ENCODE measurements at regions not wholly inside any gene's neighbourhood (a gene's known extent, or its start where the extent isn't known, plus 50 kb on each side); places are given as distances from the start of the nearest gene placed in this dataset.

- peaks cover 0 to 2% of the 10 kb centered on the region in 2 donors for H3K4me1 ChIP-seq
- H3K27me3 ChIP-seq, result no peaks in the 10 kb centered on the region
- H3K9me3 ChIP-seq, result no peaks in the 10 kb centered on the region
- intact Hi-C loops (cut with DNase I), result no loop called here
- no peak overlapping the region for H3K4me3 ChIP-seq
- H3K27ac ChIP-seq, result no peak overlapping the region
- H3K36me3 ChIP-seq, result no peaks in the 10 kb centered on the region
- no peak for TF ChIP-seq CTCF (IDR thresholded peaks at IDR 0.05)
- DNase-seq (ENCODE audit: low spot score in 2 of 2), result no peak
Observed at GRCh38 chr7:22676385-22676784, 50.6 kb upstream of the IL6 start.

DNA sequence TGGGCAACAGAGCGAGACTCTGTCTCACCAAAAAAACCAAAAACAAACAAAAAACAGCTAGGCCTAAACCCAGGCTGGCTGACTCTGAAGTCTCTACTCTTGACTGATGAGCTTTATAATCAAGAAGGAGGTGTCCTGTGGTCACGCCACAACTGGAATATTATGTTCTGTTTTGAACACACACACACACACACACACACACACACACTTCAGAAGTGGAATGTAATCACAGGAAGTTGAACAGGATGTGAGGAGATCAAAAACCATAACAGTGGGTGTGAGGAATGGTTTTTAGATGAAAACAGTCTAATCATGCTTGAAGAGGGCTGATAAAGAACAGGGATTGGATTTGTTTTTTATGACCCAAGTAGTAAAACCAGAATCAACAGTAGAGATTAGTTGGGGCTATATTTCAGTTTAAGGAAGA lies 51.1 kb upstream of the IL6 start:
- Histone ChIP-seq H3K36me3 (no peaks in the 10 kb centered on the region), H3K9me3 (no peaks in the 10 kb centered on the region), H3K27ac (no peak overlapping the region), H3K4me3 (no peak overlapping the region), H3K4me1 (peaks cover 0 to 2% of the 10 kb centered on the region in 2 donors), H3K27me3 (no peaks in the 10 kb centered on the region)
- intact Hi-C loops (cut with DNase I), result no loop called here
- no peak for TF ChIP-seq CTCF (IDR thresholded peaks at IDR 0.05)
- no peak for DNase-seq (ENCODE audit: low spot score in 2 of 2)

DNA sequence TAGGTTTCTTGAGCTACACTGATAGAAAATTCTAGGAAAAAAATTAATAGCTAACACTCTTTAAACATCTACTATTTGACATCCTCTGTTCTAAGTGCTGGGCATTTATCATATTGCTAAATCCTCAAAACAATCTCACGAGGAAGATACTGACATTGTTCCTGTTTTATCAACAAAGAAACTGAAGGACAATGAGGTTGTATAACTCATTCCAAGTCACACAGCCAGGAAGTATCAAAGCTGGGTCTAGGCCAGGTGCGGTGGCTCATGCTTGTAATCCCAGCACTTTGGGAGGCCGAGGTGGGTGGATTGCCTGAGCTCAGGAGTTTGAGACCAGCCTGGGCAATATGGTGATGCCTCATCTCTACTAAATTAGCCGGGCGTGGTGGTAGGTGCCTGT lies 51.6 kb upstream of the IL6 start:
- intact Hi-C loops (cut with DNase I), result no loop called here
- no peaks in the 10 kb centered on the region for H3K36me3 ChIP-seq
- no peak overlapping the region for H3K27ac ChIP-seq
- no peak overlapping the region for H3K4me3 ChIP-seq
- H3K9me3 ChIP-seq, result no peaks in the 10 kb centered on the region
- peaks cover 0 to 2% of the 10 kb centered on the region in 2 donors for H3K4me1 ChIP-seq
- DNase-seq (ENCODE audit: low spot score in 2 of 2), result no peak
- TF ChIP-seq CTCF (IDR thresholded peaks at IDR 0.05), result no peak
- no peaks in the 10 kb centered on the region for H3K27me3 ChIP-seq

DNA sequence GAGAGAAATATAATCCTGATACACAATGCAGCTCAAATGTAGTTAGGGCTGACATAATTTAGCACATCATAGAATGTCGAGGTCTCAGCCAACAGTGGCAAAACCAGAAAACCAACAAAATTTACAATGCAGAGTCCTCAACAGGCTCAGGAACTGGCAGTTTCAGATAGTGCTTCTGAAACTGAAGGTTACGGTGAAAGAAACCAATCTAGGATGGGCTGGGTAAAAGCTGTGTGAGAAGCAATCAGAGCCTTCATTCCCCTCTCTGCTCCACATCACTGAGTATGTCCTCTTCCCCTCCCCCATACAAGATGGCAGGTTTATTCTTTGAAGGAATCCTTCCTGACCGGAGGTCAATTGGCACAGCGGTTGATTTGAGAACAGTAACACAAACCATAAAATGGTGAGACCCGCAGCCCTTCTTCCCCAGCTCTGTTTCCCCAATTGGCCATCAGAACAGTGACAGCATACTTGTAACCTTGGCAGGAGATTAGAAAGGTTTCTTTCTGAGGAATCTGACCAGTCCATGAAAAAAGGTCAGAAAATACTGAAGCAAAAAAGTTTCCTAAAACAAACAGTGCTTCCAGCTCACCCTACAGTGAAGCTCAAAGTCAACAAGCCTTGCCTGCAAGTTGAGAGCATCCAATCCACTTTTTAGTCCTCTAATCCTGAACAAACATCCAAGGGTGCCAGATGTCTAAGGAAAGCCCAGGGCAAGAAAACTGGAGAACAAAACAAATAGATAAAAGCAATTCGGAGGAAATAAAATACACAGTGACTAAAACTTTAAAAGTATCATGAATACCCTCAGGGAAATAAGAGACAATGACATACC lies 53.9 kb upstream of the IL6 start:
- Histone ChIP-seq H3K9me3 (no peaks in the 10 kb centered on the region), H3K27ac (no peak overlapping the region), H3K36me3 (no peaks in the 10 kb centered on the region), H3K27me3 (no peaks in the 10 kb centered on the region), H3K4me1 (peaks cover 0 to 2% of the 10 kb centered on the region in 2 donors), H3K4me3 (no peak overlapping the region)
- intact Hi-C loops (cut with DNase I), result no loop called here
- no peak for DNase-seq (ENCODE audit: low spot score in 2 of 2)
- TF ChIP-seq CTCF (IDR thresholded peaks at IDR 0.05), result no peak

DNA sequence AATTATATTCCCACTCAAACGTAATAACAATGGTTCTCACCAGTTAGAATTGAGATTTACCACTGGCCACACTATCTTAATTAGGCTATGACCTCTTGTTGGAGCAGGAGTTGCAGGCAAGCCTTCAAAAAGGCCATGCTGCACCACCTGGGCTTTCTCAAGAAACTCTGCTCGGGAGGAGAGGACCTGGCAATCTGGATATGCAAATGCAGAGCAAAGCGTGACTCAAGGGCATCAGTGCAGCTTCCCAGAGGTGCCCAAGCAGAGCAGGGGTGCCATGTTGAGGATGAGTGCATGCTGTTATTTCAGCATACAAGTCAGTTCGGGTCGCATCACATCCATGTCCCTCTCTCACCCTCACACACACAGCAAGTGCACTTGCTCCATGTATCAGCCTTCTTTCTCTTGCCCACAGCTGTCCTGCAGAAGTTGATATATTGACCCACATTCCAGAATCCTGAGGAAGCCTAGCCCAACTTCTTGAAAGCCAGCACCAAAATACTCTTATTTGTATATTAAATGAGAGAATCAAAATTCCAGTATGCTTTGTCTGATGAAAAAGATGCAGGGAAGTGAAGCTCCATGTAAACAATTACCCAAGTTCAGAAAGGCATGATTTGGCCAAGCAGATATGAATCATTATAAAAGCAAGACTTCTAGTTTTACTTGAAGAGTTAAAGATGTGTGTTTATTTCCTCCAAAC lies 55.7 kb upstream of the IL6 start:
- DNase-seq (ENCODE audit: low spot score in 2 of 2), result no peak
- no peak overlapping the region for H3K27ac ChIP-seq
- H3K36me3 ChIP-seq, result no peaks in the 10 kb centered on the region
- no peak for TF ChIP-seq CTCF (IDR thresholded peaks at IDR 0.05)
- H3K9me3 ChIP-seq, result no peaks in the 10 kb centered on the region
- H3K27me3 ChIP-seq, result no peaks in the 10 kb centered on the region
- no peak overlapping the region for H3K4me3 ChIP-seq
- peaks cover 0 to 2% of the 10 kb centered on the region in 2 donors for H3K4me1 ChIP-seq
- intact Hi-C loops (cut with DNase I), result no loop called here
